GM18861 (cell line): ENCODE measurements at regions not wholly inside any gene's neighbourhood (a gene's known extent, or its start where the extent isn't known, plus 50 kb on each side); places are given as distances from the start of the nearest gene placed in this dataset.
"Not testable (repeated sequence)": the region's sequence is repeated elsewhere in the genome, so short reads cannot be mapped to it uniquely, and the experiment has no call there.

Experiments used
- ATAC-seq: cut with Tn5 transposase; IDR thresholded peaks from one replicate; pipeline ENCODE4 v1.9.1; 2021; ENCODE audit not compliant: unreplicated experiment

- not testable (repeated sequence) for ATAC-seq
Measured at GRCh38 chr4:126201251-126202138, 886.7 kb downstream of the FAT4 start.

GRCh38 chr4:126202226-126202625 is 887.5 kb downstream of the FAT4 start:
- ATAC-seq, result no peak

GRCh38 chr4:126207910-126208309 is 893.2 kb downstream of the FAT4 start:
- ATAC-seq, result no peak

GRCh38 chr4:126209147-126209546 is 894.4 kb downstream of the FAT4 start:
- no peak for ATAC-seq

- no peak for ATAC-seq
Measured at GRCh38 chr4:126213996-126214395, 899.2 kb downstream of the FAT4 start.

GRCh38 chr4:126215759-126216158 is 901.0 kb downstream of the FAT4 start:
- no peak for ATAC-seq

GRCh38 chr4:126216611-126217010 is 901.9 kb downstream of the FAT4 start:
- ATAC-seq, result no peak

DNA sequence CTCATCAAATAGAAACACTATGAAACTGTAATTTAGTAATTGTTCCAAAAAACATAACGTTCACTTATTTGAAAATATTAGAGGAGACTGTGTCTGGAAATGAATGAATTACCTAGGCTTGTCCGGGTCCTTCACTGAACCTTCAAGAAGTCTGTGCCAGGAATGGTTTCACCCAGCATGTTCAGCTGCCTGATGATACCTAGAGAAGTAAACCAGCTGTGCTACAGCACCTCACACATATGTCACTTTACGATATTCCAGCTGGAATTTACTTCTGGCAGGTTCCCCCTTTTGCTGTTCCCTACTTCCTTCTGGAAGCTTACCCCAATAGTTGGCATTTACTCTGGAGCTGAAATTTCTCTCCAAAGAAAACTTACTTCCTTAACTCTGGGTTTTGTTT is 906.5 kb downstream of the FAT4 start:
- no peak for ATAC-seq

GRCh38 chr4:126221717-126222340 is 907.1 kb downstream of the FAT4 start:
- ATAC-seq, result no peak

GRCh38 chr4:126223784-126224407 is 909.1 kb downstream of the FAT4 start:
- ATAC-seq, result peak; percentile 49

DNA sequence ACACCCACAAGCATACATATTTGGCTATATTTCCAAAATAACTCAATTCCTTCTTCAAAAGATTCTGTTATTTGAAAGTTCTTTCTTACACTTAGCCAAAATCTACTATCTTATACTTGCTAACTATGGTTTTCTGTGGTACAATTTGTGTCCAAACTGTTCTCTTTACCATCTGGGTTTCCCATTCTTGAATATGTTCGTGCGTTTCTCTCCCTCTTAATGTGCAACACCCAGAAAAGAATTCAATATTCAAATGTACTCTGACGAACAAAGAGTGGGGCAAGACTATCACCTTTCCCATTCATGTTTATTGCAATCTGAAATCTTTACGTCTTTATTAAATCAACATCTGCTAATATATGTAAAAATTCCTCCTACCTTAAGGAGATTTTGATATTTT is 912.7 kb downstream of the FAT4 start:
- ATAC-seq, result no peak

GRCh38 chr4:126230269-126230668 is 915.5 kb downstream of the FAT4 start:
- ATAC-seq, result no peak

DNA sequence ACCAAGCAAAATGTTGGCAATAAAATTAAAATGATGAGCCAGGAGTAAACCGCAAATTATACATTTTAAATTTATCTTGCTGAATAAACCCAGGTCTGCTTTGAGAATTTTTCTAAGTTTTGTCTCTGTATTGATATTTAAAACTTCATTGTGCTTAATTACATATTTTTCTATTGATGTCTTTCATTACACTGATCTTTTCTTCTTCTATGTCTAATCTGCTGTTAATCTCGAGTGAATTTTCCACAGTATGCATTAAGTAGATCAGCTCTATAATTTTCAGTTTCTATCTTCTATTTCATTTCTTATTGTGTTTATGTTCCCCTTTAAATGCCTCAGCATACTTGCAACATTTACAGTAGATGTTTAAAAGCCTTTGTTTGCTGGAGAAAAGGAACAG is 918.7 kb downstream of the FAT4 start:
- no peak for ATAC-seq

DNA sequence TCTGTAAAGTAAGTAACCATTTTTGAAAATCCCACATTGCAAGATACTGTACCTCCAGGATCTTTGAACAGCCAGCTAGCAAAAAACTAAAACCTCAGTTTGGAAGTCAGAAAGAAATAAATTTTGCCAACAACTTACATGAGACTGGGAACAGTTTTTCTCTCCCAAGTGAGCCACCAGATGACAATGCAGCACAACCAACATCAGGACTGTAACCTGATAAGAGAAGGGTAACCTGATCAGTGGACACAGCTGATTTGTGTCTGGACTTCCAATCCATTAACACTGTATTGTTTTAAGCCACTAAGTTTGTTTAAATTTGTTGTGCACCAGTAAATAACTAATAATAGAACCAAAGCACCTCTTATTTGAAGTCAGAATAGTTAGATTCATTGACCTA is 923.3 kb downstream of the FAT4 start:
- no peak for ATAC-seq

DNA sequence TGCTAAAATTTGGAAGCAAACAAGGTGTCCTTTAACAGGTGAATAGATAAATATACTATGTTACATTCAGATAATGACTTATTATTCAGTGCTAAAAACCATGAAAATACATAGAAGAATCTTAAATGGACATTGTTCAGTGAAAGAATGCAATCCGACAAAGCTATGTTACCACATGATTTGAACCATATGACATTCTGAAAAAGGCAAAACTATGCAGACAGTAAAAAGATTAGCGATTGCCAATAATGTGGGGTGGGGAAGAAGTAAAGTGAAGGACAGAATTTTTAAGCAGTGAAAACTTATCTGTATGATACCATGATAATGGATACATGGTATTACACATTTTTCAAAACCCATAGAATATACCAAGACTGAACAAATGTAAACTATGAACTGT is 926.9 kb downstream of the FAT4 start:
- no peak for ATAC-seq

DNA sequence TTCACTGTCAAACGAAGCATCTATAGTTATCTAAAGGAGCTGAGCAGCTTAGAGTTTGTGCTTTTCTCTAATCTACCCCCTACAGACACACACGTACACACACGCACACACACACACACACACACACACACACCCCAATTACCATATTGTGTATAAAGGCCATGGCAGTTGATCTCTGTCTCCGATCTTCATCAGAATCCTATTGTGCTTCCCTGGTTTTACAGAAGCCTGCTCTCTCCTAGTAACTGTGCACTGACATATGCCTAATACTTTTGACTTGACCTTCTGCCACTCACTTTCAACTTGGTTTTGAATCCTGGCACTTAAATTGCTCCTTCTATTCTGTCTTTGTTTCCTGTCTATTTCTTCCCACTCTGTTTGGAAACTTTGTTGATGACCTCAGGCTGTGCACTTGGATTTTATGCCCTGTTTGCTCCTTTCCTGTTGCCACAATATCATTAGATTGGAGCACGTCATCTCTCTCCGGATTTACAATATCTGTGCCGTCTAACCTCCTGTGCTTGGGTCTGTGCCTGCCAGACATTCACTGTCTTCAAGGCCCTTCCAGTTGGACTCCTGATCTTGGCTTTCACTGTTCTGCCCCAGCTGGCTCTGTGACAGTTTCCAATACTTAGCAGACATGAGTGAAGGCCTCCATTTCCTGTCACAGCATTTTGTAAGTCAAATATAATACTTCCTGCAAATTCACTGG is 928.1 kb downstream of the FAT4 start:
- ATAC-seq, result no peak

GRCh38 chr4:126247409-126247808 is 932.7 kb downstream of the FAT4 start:
- no peak for ATAC-seq

- ATAC-seq, result no peak
Measured at GRCh38 chr4:126250006-126250405, 935.3 kb downstream of the FAT4 start.

DNA sequence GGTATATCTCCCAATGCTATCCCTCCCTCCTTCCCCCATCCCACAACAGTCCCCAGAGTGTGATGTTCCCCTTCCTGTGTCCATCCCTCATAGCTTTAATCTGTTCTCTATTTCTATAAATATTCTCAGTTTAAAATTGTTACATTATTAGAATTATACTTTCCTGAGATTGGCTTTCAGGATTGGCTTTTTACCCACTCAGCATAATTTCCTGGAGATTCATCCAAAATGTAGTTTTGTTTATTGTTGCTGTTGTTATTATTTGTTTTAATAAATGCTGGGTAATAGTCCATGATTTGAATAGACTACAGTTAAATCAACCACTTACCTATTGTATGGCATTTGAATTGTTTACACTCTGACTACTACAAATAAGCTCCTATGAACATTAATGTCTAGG is 936.4 kb downstream of the FAT4 start:
- ATAC-seq, result no peak

GRCh38 chr4:126262665-126263064 is 947.9 kb downstream of the FAT4 start:
- no peak for ATAC-seq

DNA sequence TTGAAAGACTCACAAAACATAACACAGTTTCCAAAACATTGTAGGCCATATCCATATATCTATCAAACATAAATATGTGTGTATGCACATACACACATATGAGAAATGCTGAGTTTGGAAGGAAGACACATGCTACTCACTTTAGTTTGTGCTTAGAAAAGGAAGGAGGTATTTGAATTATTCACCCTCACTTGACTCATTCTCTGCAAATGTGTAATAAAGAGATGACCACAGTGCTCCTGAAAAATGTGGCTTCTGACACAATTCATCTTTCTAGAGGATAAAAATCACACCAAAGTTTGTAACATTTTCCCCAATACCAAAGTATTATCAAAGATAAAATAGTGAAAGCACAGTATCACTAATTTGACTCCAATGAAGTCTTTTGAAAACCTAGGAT is 950.1 kb downstream of the FAT4 start:
- ATAC-seq, result no peak
